Right atrium auricular region (tissue), 2 donors: ENCODE measurements at regions not wholly inside any gene's neighbourhood (a gene's known extent, or its start where the extent isn't known, plus 50 kb on each side); places are given as distances from the start of the nearest gene placed in this dataset.

Experiments
- DNase-seq: peaks from one replicate; pipeline ENCODE4 v3.0.0-alpha.2; 2019; ENCODE audit warnings: low spot score
- H3K27ac ChIP-seq, 2 donors: fragments of 200-600 bp; sonication (generic); 1 replicate in 1 of 2; 2 replicates in 1 of 2; pipeline ENCODE4 v1.5.1; 2016 to 2019
- H3K27me3 ChIP-seq, 2 donors: fragments of 200-600 bp; sonication (generic); one replicate each; pipeline versions ENCODE4 v1.5.1 to v1.6.0; 2017 to 2019
- H3K36me3 ChIP-seq: fragments of 200-600 bp; sonication (generic); one replicate; pipeline ENCODE4 v1.5.1; 2016
- H3K4me1 ChIP-seq, 2 donors: fragments of 200-600 bp; sonication (generic); one replicate each; pipeline versions ENCODE4 v1.5.1 to v1.6.0; 2017 to 2019
- H3K4me3 ChIP-seq, 2 donors: fragments of 200-600 bp; sonication (generic); 1 replicate in 1 of 2; 2 replicates in 1 of 2; pipeline ENCODE4 v1.5.1; 2017 to 2019; ENCODE audit warnings: mild to moderate bottlenecking in 1 of 2, moderate library complexity in 1 of 2
- H3K9me3 ChIP-seq, 2 donors: fragments of 200-600 bp; sonication (generic); one replicate each; pipeline ENCODE4 v1.5.1; 2019
- microRNA counts, 2 donors: library from miRNA; unstranded; fragments of <30 nt; microRNA quantifications; one replicate each; lab custom pipeline; 2016 to 2017
- microRNA-seq, 2 donors: library from miRNA; unstranded; fragments of <30 nt; microRNA quantifications; one replicate each; pipeline ENCODE4, GENCODE V29; 2016 to 2017; ENCODE audit warnings: borderline number of aligned reads in 2 of 2, borderline replicate concordance in 1 of 2
- TF ChIP-seq, protein P1 (sequence below), 2 donors: fragments of 200-600 bp; sonication (generic); IDR thresholded peaks; one replicate each; pipeline ENCODE4 v1.5.1; 2019; ENCODE audit warnings: antibody characterized with exemption in 2 of 2

DNA sequence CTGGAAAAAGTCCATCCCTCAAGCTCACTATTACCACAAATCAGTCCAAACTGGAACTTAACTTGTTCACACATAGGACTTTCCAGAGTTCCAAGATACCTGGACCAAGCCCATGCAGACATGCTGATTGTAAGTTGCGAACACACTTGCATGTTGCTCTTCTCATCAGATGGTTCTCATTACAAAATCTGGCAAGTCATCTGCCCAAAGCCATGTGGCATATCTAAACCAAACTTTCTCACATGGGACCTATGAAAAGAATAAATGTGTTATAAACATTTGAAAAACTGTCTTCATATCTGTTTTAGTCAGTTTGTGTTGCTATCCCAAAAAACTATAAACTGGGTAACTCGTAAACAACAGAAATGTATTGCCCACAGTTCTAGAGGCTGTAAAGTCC, 58.8 kb upstream of the MKLN1 start:
- Histone ChIP-seq H3K4me1 (peaks cover 0 to 13% of the 10 kb centered on the region in 2 donors), H3K9me3 (no peaks in the 10 kb centered on the region), H3K4me3 (no peak overlapping the region), H3K27ac (no peak overlapping the region), H3K36me3 (no peaks in the 10 kb centered on the region), H3K27me3 (no peaks in the 10 kb centered on the region)
- DNase-seq = no peak
- TF ChIP-seq, protein P1, sequence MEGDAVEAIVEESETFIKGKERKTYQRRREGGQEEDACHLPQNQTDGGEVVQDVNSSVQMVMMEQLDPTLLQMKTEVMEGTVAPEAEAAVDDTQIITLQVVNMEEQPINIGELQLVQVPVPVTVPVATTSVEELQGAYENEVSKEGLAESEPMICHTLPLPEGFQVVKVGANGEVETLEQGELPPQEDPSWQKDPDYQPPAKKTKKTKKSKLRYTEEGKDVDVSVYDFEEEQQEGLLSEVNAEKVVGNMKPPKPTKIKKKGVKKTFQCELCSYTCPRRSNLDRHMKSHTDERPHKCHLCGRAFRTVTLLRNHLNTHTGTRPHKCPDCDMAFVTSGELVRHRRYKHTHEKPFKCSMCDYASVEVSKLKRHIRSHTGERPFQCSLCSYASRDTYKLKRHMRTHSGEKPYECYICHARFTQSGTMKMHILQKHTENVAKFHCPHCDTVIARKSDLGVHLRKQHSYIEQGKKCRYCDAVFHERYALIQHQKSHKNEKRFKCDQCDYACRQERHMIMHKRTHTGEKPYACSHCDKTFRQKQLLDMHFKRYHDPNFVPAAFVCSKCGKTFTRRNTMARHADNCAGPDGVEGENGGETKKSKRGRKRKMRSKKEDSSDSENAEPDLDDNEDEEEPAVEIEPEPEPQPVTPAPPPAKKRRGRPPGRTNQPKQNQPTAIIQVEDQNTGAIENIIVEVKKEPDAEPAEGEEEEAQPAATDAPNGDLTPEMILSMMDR (IDR thresholded peaks at IDR 0.05) = no peak

DNA sequence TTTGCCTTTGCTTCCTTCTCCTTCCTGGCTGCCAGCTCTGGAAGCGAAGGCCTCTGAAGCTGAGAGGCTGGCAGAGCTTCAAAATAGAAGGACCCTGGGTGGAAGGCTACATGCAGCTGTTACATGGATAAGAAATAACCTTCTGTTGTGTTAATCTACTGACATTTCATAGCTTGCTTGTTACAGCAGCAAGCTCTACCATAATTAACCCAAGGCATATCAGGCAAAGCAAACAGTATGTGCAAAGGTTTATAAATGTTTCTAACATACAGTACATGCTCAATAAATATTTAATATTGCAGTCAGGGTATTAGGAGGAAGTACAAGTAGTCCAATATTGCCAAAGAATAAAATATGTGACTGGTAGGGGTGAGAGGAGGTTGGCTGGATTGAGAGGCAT, 55.6 kb upstream of the MKLN1 start:
- TF ChIP-seq, protein P1 (IDR thresholded peaks at IDR 0.05) = no peak
- Histone ChIP-seq H3K9me3 (no peaks in the 10 kb centered on the region), H3K27me3 (no peaks in the 10 kb centered on the region), H3K36me3 (no peaks in the 10 kb centered on the region), H3K27ac (peak overlapping the region in 1 of 2 donors; percentile 68), H3K4me3 (no peak overlapping the region), H3K4me1 (peaks cover 0 to 13% of the 10 kb centered on the region in 2 donors)
- no peak for DNase-seq

DNA sequence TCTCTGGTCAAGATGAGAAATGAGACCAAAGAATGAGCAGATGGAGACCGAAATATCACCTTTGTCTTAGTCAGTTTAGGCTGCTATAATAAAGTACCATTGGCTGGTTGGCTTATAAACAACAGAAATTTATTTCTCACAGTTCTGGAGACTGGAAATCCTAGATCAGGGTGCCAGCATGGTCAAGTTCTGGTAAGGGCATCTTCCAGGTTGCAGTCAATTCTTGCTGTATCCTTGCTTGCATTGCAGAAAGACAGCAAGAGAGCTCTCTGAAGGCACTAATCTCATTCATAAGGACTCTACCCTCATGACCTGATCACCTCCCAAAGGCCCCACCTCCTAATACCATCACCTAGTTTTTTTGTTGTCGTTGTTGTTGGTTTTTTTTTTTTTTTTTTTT, 52.7 kb upstream of the MKLN1 start:
- TF ChIP-seq, protein P1 (IDR thresholded peaks at IDR 0.05) = no peak
- no peak overlapping the region for H3K27ac ChIP-seq

DNA sequence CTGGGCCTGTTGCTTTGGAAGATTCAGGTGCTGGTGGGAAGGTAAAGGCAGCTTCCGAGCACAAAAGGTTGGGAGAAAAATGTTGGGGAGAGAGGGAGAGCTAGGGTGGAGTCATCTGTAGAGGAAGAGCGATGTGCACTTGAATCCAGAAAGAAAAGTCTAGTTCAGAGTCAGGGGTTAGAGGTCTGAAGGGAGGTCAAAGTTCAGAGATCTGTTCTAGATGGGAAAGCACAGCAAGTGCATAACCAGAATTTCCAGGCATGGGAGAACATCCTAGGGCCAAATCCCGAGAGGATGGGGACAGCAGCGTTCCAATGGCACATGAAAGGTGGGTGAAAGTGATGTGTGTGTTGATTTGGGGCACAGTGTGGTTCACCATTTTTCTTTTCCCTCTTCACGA, 51.5 kb upstream of the MKLN1 start:
- no peak overlapping the region for H3K4me3 ChIP-seq
- no peaks in the 10 kb centered on the region for H3K27me3 ChIP-seq
- DNase-seq = no peak
- H3K4me1 ChIP-seq = peaks cover 0 to 13% of the 10 kb centered on the region in 2 donors
- TF ChIP-seq, protein P1 (IDR thresholded peaks at IDR 0.05) = no peak
- H3K27ac ChIP-seq = no peak overlapping the region
- no peaks in the 10 kb centered on the region for H3K9me3 ChIP-seq
- H3K36me3 ChIP-seq = no peaks in the 10 kb centered on the region

More for the DNA sequence above, 52.7 kb upstream of the MKLN1 start:
- DNase-seq = no peak
- H3K4me1 ChIP-seq = peaks cover 0 to 13% of the 10 kb centered on the region in 2 donors
- no peak overlapping the region for H3K4me3 ChIP-seq
- H3K9me3 ChIP-seq = no peaks in the 10 kb centered on the region
- no peaks in the 10 kb centered on the region for H3K36me3 ChIP-seq
- no peaks in the 10 kb centered on the region for H3K27me3 ChIP-seq

DNA sequence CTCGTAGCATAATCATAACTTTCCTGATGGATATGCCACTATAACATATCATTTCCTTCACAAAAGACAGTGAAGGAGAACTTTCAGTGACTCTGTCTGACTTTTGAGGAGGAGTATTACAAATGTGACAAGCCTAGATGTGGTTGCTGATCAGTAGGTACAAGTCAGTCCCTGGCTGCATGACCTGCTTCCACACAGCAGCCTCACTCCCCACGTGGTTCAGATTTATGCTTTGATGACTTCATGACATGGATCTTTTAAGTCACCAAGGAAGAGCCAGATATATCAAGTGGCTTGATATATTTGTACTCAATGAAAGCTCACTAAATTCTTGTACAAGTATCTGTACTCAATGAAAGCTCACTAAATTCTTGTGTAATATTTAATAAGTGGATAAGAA, 50.9 kb upstream of the MKLN1 start:
- TF ChIP-seq, protein P1 (IDR thresholded peaks at IDR 0.05) = no peak
- Histone ChIP-seq H3K27me3 (no peaks in the 10 kb centered on the region), H3K4me3 (no peak overlapping the region), H3K27ac (no peak overlapping the region), H3K4me1 (peaks cover 0 to 13% of the 10 kb centered on the region in 2 donors), H3K9me3 (no peaks in the 10 kb centered on the region), H3K36me3 (no peaks in the 10 kb centered on the region)
- no peak for DNase-seq

MicroRNAs in the stretch of these regions (microRNA counts, 767-probe panel; counts per million panel counts)
- microRNA hsa-miR-29a-3p (lab: Ali Mortazavi, UCI) = 3,402 to 7,855 counts per million in 2 donors

Small RNA genes lying in the stretch of these regions (microRNA-seq; reads per million reads assigned to microRNA genes)
- 6,533 to 8,411 reads per million in 2 donors for gene MIR29A
